WTC11 (cell line): ENCODE measurements at regions not wholly inside any gene's neighbourhood (a gene's known extent, or its start where the extent isn't known, plus 50 kb on each side); places are given as distances from the start of the nearest gene placed in this dataset.
A peak's percentile ranks its signal among the peaks of the same experiment; 100 is the strongest.

Source experiments
- ATAC-seq: fragments of 200-7000 bp; cut with Tn5 transposase; 2 replicates; pipeline ENCODE4 v1.10.0; 2021; ENCODE audit warnings: mild to moderate bottlenecking, moderate library complexity
- CTCF ChIA-PET: fragments of 300-600 bp; sonication (Branson Sonifier 250); formaldehyde crosslinking; loops from one replicate; lab custom pipeline; 2021; ENCODE audit warnings: antibody characterized with exemption; lab: Charles Lee
- POLR2A ChIA-PET: fragments of 350-600 bp; sonication (Branson Sonifier 250); formaldehyde crosslinking; loops from one replicate; lab custom pipeline; 2021; ENCODE audit warnings: antibody characterized with exemption; lab: Charles Lee
- DNase-seq: peaks from one replicate; pipeline ENCODE4 v3.0.0; 2021; ENCODE audit warnings: low spot score
- H3K27ac Mint-ChIP-seq: 2 replicates; pipeline ENCODE4 v1.8.0; 2021; ENCODE audit warnings: mixed read lengths
- H3K27me3 Mint-ChIP-seq: 2 replicates; pipeline ENCODE4 v1.8.0; 2021; ENCODE audit warnings: low read depth, mild to moderate bottlenecking, moderate library complexity, mixed read lengths
- H3K36me3 Mint-ChIP-seq: 2 replicates; pipeline ENCODE4 v1.8.0; 2021; ENCODE audit warnings: mixed read lengths
- H3K4me1 Mint-ChIP-seq: 2 replicates; pipeline ENCODE4 v1.8.0; 2022; ENCODE audit warnings: mixed read lengths
- H3K4me3 Mint-ChIP-seq: 2 replicates; pipeline ENCODE4 v1.8.0; 2021; ENCODE audit warnings: mild to moderate bottlenecking, moderate library complexity, mixed read lengths
- H3K9me3 Mint-ChIP-seq: 2 replicates; pipeline ENCODE4 v1.8.0; 2021; ENCODE audit warnings: mixed read lengths
- CREM ChIP-seq: sonication (generic); formaldehyde crosslinking; IDR thresholded peaks from 2 replicates; pipeline ENCODE4 v1.8.1; 2022; ENCODE audit warnings: mild to moderate bottlenecking, missing genetic modification reagents, moderate library complexity
- ELF4 ChIP-seq: sonication (generic); formaldehyde crosslinking; IDR thresholded peaks from 2 replicates; pipeline ENCODE4 v1.8.1; 2022; ENCODE audit warnings: low read depth, mild to moderate bottlenecking, moderate library complexity, missing genetic modification reagents
- EMX1 ChIP-seq: fragments of 250-450 bp; sonication (Bioruptor Pico); IDR thresholded peaks from 2 replicates; pipeline ENCODE4 v1.8.0; 2021; ENCODE audit warnings: mild to moderate bottlenecking
- HMGA2 ChIP-seq: fragments of 250-450 bp; sonication (Bioruptor Pico); IDR thresholded peaks from 2 replicates; pipeline ENCODE4 v1.4.0; 2021; ENCODE audit warnings: mild to moderate bottlenecking, moderate library complexity
- JUN ChIP-seq: sonication (generic); formaldehyde crosslinking; IDR thresholded peaks from 2 replicates; pipeline ENCODE4 v1.8.0; 2023; ENCODE audit warnings: mild to moderate bottlenecking, missing genetic modification reagents
- KAT7 ChIP-seq: sonication (generic); formaldehyde crosslinking; IDR thresholded peaks from 2 replicates; pipeline ENCODE4 v1.8.1; 2023; ENCODE audit warnings: missing genetic modification reagents, mild to moderate bottlenecking, borderline replicate concordance
- NFATC4 ChIP-seq: fragments of 250-450 bp; sonication (Bioruptor Pico); IDR thresholded peaks from 2 replicates; pipeline ENCODE4 v1.9.0; 2021; ENCODE audit warnings: mild to moderate bottlenecking
- NFYB ChIP-seq: sonication (generic); formaldehyde crosslinking; conservative IDR thresholded peaks from 2 replicates; pipeline ENCODE4 v1.8.0; 2022; ENCODE audit warnings: low read depth, missing genetic modification reagents
- ZNF138 ChIP-seq: sonication (generic); formaldehyde crosslinking; conservative IDR thresholded peaks from 2 replicates; pipeline ENCODE4 v1.8.1; 2022; ENCODE audit warnings: mild to moderate bottlenecking, moderate library complexity, missing genetic modification reagents
- ZNF396 ChIP-seq: fragments of 250-450 bp; sonication (Bioruptor Pico); IDR thresholded peaks from 2 replicates; pipeline ENCODE4 v1.8.0; 2021; ENCODE audit warnings: mild to moderate bottlenecking, moderate library complexity, borderline replicate concordance
- TF ChIP-seq, protein P1 (sequence below): fragments of 250-450 bp; sonication (Bioruptor Pico); IDR thresholded peaks from 2 replicates; pipeline ENCODE4 v1.9.0; 2021; ENCODE audit warnings: mild to moderate bottlenecking
- TF ChIP-seq, protein P2 (sequence below): fragments of 200-600 bp; IDR thresholded peaks from 2 replicates; pipeline ENCODE4 v1.8.0; 2022; ENCODE audit warnings: antibody characterized with exemption
- TF ChIP-seq, protein P3 (sequence below): fragments of 250-450 bp; sonication (Bioruptor Pico); IDR thresholded peaks from 2 replicates; pipeline ENCODE4 v1.8.0; 2021; ENCODE audit warnings: mild to moderate bottlenecking
- TF ChIP-seq, protein P4 (sequence below): sonication (generic); formaldehyde crosslinking; IDR thresholded peaks from 2 replicates; pipeline ENCODE4 v1.8.1; 2023; ENCODE audit warnings: mild to moderate bottlenecking, missing genetic modification reagents
- TF ChIP-seq, protein P5 (sequence below): sonication (generic); formaldehyde crosslinking; IDR thresholded peaks from 2 replicates; pipeline ENCODE4 v1.8.1; 2023; ENCODE audit warnings: mild to moderate bottlenecking, missing genetic modification reagents, moderate library complexity
- TF ChIP-seq, protein P6 (sequence below): sonication (generic); formaldehyde crosslinking; conservative IDR thresholded peaks from 2 replicates; pipeline ENCODE4 v1.8.1; 2023; ENCODE audit warnings: mild to moderate bottlenecking, low read depth, missing genetic modification reagents, moderate library complexity

DNA sequence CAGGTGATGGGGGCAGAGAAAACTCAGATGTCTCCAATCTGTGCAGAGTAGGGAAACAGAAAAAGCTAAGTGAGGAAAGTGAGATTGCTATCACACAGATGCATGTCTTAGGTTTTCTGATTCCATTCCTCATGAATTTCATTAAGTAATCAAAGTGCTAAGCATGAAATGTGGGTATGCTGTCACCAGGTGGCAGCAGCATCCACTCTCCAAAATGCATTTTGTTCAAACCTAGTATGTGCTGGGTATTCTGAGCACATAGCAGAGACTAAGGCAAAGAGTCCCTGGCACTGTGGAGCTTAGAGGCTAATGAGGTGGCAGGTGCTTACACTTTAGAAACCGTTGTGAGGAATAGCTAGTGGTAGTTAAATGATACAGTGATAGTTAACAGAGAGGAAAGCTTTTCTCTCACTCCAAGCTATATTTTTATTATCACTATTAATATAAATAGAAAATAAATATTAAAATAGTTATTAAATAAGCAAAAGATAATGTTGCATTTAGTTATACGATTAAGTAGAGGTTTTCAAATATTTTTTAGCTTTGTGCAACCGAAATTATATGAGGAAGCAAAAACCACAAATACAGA lies 179.5 kb downstream of the CDH26 start:
- no peak overlapping the region for H3K27ac Mint-ChIP-seq
- CTCF ChIA-PET = interaction anchor here (0.7 to 2.1 kb wide), 10 partner anchors 9 to 317 kb away, joined by 3 to 13 read pairs (median 4); no protein-coding TSS in a partner anchor
- TF ChIP-seq CREM (no peak), HMGA2 (CRISPR knock-in tag) (peak; percentile 20; the same call in 1 of the 2 replicates), EMX1 (no peak)
- TF ChIP-seq, protein P1, sequence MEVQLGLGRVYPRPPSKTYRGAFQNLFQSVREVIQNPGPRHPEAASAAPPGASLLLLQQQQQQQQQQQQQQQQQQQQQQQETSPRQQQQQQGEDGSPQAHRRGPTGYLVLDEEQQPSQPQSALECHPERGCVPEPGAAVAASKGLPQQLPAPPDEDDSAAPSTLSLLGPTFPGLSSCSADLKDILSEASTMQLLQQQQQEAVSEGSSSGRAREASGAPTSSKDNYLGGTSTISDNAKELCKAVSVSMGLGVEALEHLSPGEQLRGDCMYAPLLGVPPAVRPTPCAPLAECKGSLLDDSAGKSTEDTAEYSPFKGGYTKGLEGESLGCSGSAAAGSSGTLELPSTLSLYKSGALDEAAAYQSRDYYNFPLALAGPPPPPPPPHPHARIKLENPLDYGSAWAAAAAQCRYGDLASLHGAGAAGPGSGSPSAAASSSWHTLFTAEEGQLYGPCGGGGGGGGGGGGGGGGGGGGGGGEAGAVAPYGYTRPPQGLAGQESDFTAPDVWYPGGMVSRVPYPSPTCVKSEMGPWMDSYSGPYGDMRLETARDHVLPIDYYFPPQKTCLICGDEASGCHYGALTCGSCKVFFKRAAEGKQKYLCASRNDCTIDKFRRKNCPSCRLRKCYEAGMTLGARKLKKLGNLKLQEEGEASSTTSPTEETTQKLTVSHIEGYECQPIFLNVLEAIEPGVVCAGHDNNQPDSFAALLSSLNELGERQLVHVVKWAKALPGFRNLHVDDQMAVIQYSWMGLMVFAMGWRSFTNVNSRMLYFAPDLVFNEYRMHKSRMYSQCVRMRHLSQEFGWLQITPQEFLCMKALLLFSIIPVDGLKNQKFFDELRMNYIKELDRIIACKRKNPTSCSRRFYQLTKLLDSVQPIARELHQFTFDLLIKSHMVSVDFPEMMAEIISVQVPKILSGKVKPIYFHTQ (CRISPR knock-in tag) = no peak
- TF ChIP-seq, protein P2, sequence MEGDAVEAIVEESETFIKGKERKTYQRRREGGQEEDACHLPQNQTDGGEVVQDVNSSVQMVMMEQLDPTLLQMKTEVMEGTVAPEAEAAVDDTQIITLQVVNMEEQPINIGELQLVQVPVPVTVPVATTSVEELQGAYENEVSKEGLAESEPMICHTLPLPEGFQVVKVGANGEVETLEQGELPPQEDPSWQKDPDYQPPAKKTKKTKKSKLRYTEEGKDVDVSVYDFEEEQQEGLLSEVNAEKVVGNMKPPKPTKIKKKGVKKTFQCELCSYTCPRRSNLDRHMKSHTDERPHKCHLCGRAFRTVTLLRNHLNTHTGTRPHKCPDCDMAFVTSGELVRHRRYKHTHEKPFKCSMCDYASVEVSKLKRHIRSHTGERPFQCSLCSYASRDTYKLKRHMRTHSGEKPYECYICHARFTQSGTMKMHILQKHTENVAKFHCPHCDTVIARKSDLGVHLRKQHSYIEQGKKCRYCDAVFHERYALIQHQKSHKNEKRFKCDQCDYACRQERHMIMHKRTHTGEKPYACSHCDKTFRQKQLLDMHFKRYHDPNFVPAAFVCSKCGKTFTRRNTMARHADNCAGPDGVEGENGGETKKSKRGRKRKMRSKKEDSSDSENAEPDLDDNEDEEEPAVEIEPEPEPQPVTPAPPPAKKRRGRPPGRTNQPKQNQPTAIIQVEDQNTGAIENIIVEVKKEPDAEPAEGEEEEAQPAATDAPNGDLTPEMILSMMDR = peak; percentile 39; the same call in 1 of the 2 replicates
- TF ChIP-seq, all 79 proteins: peak for 2
- Mint-ChIP-seq H3K27me3 (peaks cover 30% of the 10 kb centered on the region), H3K4me3 (no peak overlapping the region), H3K36me3 (no peaks in the 10 kb centered on the region), H3K4me1 (no peaks in the 10 kb centered on the region), H3K9me3 (peaks cover 15% of the 10 kb centered on the region)
- POLR2A ChIA-PET = no interaction called here
- ATAC-seq = peak; percentile 65
- peak; percentile 42 for DNase-seq

DNA sequence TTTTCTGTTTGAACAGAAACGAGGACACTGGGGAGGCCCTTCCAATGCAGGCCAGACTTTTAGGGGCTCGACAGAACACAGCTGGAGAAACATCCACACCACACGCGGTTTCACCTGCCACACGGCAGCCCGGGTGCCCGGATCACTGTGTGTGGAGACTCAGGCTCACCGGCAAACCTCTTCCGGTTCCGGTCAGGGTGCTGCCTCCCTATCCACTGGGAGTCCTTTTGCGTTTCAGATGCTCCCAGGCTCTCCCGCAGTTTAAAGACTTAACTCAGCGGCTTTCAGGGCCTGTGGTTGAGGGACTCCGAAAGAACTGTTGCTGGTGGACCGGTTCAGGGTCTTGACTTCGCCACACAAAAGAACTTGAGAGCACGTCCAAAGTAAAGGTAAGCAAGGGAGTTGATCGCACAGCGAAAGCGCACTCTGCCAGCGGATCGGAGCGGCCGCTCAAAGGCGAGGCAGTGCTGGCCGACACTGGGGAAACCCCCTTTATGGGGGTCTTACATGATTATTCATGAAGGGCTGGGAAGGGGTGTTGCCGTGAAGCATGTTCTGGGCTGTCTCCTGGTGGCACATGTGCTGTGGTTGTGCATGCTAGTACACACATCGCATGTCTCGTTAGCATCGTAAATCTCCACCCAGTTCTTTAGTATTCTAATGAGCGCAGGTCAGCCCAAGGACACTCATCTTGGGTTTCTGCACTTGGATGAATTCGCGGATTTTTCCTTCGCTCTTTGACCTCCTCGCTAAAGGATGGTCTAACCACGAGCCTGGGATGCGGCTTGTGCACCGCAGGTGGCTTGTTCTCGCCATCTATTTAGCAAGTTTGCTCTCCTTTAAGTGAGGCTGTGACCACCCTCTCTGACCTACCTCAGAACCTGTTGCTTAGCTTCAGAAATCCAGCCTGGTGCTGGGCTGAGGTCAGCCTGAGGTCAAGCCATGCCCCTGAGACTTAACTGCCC lies 180.3 kb downstream of the CDH26 start:
- DNase-seq = no peak
- POLR2A ChIA-PET = no interaction called here
- ATAC-seq = no peak
- TF ChIP-seq NFYB (CRISPR knock-in tag) = no peak
- no peak for TF ChIP-seq ELF4 (CRISPR knock-in tag)
- TF ChIP-seq, protein P1 (CRISPR knock-in tag) = no peak
- no peak for TF ChIP-seq ZNF138 (CRISPR knock-in tag)
- TF ChIP-seq, protein P3, sequence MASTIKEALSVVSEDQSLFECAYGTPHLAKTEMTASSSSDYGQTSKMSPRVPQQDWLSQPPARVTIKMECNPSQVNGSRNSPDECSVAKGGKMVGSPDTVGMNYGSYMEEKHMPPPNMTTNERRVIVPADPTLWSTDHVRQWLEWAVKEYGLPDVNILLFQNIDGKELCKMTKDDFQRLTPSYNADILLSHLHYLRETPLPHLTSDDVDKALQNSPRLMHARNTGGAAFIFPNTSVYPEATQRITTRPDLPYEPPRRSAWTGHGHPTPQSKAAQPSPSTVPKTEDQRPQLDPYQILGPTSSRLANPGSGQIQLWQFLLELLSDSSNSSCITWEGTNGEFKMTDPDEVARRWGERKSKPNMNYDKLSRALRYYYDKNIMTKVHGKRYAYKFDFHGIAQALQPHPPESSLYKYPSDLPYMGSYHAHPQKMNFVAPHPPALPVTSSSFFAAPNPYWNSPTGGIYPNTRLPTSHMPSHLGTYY = no peak
- no peak for TF ChIP-seq JUN (CRISPR knock-in tag)
- TF ChIP-seq NFATC4 (CRISPR knock-in tag) = no peak
- no peak for TF ChIP-seq KAT7
- TF ChIP-seq, protein P4, sequence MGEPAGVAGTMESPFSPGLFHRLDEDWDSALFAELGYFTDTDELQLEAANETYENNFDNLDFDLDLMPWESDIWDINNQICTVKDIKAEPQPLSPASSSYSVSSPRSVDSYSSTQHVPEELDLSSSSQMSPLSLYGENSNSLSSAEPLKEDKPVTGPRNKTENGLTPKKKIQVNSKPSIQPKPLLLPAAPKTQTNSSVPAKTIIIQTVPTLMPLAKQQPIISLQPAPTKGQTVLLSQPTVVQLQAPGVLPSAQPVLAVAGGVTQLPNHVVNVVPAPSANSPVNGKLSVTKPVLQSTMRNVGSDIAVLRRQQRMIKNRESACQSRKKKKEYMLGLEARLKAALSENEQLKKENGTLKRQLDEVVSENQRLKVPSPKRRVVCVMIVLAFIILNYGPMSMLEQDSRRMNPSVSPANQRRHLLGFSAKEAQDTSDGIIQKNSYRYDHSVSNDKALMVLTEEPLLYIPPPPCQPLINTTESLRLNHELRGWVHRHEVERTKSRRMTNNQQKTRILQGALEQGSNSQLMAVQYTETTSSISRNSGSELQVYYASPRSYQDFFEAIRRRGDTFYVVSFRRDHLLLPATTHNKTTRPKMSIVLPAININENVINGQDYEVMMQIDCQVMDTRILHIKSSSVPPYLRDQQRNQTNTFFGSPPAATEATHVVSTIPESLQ = no peak
- TF ChIP-seq, protein P5, sequence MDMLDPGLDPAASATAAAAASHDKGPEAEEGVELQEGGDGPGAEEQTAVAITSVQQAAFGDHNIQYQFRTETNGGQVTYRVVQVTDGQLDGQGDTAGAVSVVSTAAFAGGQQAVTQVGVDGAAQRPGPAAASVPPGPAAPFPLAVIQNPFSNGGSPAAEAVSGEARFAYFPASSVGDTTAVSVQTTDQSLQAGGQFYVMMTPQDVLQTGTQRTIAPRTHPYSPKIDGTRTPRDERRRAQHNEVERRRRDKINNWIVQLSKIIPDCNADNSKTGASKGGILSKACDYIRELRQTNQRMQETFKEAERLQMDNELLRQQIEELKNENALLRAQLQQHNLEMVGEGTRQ (CRISPR knock-in tag) = no peak
- no peak for TF ChIP-seq ZNF396 (CRISPR knock-in tag)
- TF ChIP-seq, protein P6, sequence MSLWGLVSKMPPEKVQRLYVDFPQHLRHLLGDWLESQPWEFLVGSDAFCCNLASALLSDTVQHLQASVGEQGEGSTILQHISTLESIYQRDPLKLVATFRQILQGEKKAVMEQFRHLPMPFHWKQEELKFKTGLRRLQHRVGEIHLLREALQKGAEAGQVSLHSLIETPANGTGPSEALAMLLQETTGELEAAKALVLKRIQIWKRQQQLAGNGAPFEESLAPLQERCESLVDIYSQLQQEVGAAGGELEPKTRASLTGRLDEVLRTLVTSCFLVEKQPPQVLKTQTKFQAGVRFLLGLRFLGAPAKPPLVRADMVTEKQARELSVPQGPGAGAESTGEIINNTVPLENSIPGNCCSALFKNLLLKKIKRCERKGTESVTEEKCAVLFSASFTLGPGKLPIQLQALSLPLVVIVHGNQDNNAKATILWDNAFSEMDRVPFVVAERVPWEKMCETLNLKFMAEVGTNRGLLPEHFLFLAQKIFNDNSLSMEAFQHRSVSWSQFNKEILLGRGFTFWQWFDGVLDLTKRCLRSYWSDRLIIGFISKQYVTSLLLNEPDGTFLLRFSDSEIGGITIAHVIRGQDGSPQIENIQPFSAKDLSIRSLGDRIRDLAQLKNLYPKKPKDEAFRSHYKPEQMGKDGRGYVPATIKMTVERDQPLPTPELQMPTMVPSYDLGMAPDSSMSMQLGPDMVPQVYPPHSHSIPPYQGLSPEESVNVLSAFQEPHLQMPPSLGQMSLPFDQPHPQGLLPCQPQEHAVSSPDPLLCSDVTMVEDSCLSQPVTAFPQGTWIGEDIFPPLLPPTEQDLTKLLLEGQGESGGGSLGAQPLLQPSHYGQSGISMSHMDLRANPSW = no peak

More for the DNA sequence above, 180.3 kb downstream of the CDH26 start:
- Mint-ChIP-seq H3K4me3 (no peak overlapping the region), H3K27ac (no peak overlapping the region), H3K27me3 (peaks cover 30% of the 10 kb centered on the region), H3K36me3 (no peaks in the 10 kb centered on the region), H3K4me1 (no peaks in the 10 kb centered on the region), H3K9me3 (peaks cover 7% of the 10 kb centered on the region)
- CTCF ChIA-PET = interaction anchor here (0.7 to 2.1 kb wide), 9 partner anchors 8 to 227 kb away, joined by 3 to 13 read pairs (median 4); no protein-coding TSS in a partner anchor
